HG02588 (cell line): ENCODE measurements at regions not wholly inside any gene's neighbourhood (a gene's known extent, or its start where the extent isn't known, plus 50 kb on each side); places are given as distances from the start of the nearest gene placed in this dataset.
"Not testable (repeated sequence)": the region's sequence is repeated elsewhere in the genome, so short reads cannot be mapped to it uniquely, and the experiment has no call there.

ENCODE experiments used
- ATAC-seq: cut with Tn5 transposase; IDR thresholded peaks from one replicate; pipeline ENCODE4 v1.9.1; 2021; ENCODE audit warnings: mild to moderate bottlenecking, moderate library complexity; ENCODE audit not compliant: unreplicated experiment

DNA sequence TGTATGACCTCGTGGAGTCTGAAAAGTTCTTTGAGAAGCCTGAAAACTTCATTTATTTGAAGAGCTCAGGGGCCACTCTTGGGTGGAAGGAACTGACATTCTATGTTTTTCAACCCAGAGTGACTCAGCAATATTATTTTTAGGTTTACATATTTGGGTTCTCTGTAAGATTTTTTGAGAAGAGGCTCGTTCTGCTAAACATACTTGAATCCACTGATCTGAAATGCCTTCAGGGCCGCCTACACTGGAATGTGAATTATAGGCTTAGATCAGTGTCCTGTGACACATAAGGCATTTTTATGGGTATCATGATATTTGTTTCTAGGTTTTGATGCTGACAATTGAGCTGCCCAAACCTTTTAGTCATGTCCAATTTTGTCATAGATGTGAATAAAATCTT lies 86.2 kb downstream of the PSAT1 start:
- no peak for ATAC-seq

DNA sequence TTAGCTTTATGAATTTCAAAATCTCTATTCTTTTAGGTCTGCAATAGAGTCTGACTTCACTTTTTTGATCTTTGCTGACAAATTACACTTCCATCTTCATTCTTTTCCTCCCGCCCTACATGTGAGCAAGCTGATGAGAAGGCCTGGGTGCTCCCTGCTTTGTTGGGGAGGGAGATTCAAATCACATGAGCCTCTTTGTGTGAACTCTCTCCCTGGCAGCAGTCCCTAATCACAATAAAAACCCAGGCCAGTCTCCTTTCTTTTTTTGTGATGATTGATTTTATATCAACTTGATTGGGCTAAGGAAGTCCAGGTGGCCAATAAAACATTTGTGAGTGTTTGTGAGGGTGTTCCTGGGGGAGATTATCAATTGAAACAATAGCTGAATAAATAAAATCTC lies 89.4 kb downstream of the PSAT1 start:
- ATAC-seq = no peak

DNA sequence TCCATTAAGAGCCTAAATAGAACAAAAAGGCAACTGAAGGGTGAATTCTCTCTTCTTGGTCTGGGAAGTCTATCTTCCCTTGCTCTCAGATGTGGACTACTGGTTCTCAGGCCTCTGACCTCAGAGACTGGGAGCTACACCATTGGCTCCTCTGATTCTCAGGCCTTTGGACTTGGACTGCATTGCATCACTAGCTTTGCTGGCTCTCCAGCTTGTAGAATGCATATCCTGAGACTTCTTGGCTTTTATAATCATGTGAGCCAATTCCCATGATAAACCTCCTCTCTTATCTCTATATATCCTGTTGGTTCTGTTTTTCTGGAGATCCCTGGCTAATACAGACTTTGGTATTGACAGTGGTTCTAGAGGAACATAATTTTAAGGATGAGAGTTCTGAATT lies 89.8 kb downstream of the PSAT1 start:
- no peak for ATAC-seq

DNA sequence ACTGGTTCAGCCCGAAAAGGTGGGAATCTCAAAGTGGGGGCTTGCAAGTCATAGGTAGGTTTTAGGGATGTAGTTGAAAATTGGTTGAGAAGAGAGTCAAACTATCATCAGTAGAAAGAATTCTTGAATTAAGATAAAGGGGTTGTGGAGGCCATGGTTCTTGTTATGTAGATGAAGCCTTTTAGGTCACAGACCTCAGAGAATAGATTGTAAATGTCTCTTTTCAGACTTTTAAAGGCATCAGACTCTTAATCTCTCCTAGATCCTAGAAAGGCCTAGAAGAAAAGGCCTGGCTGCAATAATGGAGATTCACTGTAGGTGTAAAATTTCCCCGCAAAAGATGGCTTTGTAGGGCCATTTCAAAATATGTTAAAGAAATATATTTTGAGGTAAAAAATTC lies 96.4 kb downstream of the PSAT1 start:
- no peak for ATAC-seq

DNA sequence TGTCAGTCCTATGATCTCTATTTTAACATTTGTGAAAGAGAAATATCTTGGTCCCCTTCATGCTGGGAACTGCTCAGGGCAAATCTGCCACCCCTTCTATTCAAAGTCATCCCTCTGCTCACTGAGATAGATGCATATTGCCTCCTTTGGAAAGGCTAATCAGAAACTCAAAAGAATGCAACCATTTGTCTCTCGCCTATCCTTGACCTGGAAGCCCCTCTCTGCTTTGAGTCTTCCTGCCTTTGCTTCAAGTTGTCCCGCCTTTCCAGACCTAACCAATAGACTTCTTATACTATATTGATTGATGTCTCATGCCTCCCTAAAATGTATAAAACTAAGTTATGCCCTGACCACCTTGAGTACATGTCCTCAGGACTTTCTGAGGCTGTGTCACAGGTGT lies 97.0 kb downstream of the PSAT1 start:
- ATAC-seq = no peak

DNA sequence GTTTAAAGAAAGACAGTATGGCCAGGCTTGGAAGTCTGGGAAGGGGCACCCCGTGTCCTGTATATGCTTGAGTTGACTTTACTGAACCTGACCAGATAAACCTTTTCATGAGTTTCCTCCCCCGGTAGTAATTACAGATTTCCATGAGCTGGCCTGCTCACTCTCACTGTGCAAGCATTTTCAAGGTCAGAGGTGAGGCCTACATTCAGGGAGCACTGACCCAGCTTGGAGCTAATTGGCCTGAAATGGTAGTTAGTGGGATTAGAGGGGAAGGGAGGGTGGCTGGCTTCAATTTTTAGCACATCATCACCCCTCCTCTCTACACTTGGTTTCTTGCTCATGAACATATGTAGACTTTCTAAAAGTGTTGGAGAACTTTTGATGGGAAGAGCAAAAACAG lies 99.2 kb downstream of the PSAT1 start:
- ATAC-seq = no peak

DNA sequence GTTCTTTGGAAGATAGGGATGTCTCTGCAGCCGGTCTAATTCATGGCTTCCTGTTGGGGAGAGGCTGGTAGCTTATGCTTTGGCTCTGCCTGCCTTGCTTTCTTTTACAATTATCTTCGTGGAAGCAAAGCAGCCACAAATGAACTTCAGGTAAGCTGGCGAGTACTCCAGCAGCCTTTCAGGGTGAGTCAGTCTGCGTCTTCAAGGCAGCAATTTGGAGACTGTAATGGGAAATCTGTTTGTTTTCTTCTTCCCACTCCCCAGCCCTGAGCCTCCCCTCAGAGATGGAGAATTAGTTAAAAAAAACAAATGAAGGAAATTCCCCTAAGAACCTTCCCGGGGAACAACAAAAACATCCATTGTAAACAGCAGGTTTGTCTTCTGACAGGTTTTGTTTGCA lies 100.1 kb downstream of the PSAT1 start:
- ATAC-seq = no peak

DNA sequence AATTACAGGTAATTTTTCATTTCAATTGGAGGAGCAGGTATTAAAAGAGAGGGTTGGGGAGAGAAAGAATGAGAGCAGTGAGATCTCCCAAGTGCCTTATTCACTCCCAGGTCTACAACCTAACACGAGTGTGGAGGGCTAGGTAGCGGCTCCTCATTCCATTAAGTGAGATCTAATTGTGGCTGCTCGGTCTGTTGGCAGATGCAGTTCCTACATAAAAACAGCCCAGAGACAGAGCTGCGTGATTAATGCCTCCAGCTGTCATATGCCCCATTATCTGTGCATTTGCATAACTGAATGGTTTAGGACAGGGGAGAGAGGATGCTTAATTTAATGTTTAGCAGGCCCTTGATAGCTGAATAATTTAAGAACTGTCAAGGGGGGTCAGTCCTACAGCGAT lies 100.5 kb downstream of the PSAT1 start:
- no peak for ATAC-seq

DNA sequence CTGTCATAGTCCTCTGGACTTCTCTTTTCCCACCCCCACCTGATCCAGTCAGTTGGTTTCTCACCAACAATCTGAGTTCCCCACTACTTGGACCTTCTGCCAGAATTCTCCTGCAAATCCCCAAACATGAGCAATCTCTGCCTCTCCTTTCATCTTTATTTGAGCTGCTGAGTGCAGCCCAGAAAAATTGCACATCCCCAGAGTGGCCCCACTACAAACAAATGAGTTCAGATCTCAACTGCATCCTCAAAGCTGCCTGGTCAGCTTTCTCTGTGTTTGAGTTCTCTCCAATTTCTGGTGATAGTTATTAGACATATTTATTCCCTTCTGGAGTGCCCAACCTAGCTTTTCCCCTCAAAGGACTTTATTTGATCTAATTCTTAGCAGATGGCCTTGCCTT lies 102.2 kb downstream of the PSAT1 start:
- no peak for ATAC-seq

DNA sequence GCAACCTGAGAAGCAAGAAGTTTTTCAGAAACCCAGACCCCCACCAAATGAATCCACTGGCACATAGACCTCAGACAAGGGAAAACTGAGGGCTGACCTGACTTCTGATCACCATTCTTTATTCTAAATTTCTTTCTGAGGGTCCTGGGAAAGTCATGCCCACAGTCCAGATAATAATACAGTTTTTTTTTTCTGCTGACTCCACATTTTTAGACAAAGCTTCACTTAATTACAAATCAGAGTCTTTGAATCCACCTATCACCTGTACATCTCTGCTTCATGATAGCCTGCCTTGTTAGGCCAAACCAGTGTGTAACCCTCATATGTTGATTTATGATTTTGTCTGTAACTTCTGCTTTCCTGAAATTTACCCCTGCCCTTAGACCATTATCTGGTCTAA lies 103.6 kb downstream of the PSAT1 start:
- ATAC-seq = no peak

DNA sequence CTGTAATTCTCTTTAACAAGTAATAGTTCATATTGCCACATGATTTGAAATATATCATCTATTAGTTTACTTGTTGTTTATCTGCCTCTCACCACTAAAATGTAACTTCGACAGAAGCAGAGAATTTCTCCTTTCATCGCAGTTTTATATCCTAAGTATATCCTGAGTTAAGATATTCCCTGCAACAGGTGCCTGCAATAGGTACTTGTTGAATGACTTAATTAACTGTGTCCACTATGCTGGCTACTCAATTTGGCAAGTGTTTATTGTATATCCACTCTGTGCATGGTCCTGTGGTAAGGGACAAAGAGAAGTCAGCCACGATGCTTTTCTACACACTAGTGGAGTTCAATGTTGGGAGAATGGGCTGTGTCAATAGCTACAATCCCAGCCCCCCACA lies 108.5 kb downstream of the PSAT1 start:
- ATAC-seq = no peak

DNA sequence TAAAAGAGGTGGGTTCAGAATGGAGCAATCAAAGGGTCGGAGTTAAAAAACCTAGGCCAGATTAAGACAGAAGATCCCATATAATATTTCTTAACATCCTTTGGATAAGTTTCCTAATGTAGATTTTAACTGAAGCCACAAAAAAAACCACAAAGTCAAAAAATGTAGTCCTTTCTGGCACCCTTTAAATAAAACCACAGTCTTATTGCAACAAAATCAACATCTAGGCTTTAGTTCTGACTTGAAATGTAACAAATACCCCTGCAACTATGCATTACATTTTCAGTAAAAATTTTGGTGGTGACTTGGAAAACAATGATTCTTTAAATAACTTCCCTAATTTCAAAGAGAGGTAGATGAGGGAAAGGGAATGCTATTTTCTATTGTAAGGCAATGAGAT lies 109.2 kb downstream of the PSAT1 start:
- ATAC-seq = no peak

DNA sequence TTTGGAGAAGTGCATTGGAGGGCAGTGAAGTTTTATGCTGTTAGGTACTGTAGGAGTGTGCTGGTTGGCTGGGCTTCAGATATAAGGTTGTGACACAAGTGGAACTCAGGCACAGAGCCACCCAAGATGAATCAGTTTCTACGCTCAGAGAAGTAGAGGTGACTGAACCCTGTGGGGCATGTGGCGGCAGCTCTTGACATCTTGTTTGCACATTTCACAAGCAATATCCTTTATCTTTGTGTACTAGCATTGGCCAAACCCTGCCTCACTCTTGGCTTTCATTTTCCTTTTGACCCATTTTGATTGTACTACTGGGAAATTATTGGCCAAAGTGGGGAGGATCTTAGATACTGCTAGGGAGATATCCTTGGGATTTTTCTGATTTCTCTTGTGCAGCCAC lies 110.0 kb downstream of the PSAT1 start:
- no peak for ATAC-seq

DNA sequence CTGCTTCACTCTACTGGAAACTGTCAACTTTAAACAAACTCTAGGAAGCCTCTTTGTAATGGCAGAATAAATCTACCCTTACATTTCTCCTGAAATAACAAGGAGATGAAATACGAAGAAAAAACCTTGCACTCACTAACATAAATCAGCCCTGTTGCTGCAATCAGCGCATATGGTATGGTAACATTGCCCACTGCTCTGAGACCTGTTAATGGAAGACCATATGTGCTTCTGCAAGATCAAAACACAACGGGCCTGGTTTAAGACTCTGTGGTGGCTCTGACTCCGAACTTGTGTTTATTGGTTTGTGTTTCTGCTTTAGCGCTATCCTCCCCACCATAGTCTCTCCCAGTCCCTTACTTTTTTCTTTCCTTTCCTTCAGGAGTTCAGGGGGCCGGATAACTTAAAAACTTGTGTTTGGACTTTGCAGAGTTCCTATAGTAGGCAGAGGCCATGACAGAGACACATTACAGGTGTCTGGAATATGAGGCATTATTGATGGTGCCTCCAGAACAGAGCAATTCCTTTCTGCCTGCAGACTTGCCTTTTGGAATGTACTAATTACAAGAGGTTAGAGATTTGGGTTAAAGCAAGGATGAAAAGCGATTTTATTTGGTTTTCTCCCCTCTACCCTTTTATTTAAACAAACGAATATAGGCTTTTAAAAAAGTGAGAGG lies 110.8 kb downstream of the PSAT1 start:
- no peak for ATAC-seq

DNA sequence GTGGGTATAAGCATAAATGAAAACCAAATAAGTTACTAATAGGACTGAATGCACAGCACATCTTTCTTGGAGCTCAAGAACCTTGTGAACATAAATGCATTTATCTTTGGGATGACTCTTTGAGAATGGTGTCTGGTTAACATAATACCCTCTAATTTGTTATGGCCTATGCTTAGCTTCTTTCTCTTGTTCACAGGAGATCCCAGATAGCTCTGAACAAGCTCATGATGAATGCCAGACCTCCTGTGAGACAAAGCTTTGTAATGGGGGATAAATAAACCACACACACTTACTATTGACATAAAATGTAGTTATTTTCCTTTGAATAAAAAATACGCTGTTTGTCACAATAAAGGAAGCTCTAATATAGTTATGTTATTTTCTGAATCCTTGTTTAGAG lies 111.5 kb downstream of the PSAT1 start:
- no peak for ATAC-seq

DNA sequence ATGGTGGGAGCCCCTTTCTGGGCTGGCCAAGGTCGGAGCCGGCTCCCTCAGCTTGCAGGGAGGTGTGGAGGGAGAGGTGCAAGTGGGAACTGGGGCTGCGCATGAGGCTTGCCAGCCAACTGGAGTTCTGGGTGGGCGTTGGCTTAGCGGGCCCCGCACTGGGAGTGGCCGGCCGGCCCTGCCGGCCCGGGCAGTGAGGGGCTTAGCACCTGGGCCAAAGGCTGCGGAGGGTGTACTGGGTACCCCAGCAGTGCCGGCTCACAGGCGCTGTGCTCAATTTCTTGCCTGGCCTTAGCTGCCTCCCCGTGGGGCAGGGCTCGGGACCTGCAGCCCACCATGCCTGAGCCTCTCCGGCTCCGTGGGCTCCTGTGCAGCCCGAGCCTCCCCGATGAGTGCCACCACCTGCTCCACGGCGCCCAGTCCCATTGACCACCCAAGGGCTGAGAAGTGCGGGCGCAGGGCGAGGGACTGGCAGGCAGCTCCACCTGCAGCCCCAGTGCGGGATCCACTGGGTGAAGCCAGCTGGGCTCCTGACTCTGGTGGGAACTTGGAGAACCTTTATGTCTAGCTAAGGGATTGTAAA lies 113.1 kb downstream of the PSAT1 start:
- not testable (repeated sequence) for ATAC-seq

DNA sequence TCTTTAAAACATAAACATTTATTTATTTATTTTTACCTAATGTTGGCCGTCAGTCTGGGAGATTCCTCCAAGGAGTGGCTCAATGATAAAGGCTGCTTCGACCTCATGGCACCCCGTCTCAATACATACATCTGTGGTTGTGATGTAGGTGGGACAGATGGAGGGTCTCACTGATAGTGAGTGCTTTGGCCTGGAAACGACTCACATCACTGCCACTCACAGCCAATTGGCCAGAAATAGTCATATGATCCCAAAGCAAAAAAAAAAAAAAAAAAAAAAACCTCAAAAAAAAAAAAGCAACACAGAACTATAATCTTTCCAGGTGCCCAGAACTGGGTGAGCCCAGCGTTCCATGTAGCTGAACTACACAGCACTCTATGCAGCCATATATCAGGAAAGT lies 125.4 kb downstream of the PSAT1 start:
- no peak for ATAC-seq

DNA sequence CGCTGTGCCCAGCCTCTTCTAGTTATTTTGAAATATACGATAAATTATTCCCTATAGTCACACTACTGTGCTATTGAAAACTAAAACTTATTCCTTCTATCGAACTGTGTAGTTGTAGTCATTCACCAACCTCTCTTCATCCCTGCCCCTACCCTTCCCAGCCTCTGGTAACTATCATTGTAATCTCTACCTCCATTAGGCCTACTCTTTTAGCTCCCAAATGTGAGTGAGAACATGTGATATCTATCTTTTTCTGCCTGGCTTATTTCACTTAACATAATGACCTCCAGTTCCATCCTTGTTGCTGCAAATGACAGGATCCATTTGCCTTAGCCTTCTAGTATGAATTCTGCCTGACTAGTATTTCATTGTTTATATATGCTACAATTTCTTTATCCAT lies 127.4 kb downstream of the PSAT1 start:
- ATAC-seq = no peak

DNA sequence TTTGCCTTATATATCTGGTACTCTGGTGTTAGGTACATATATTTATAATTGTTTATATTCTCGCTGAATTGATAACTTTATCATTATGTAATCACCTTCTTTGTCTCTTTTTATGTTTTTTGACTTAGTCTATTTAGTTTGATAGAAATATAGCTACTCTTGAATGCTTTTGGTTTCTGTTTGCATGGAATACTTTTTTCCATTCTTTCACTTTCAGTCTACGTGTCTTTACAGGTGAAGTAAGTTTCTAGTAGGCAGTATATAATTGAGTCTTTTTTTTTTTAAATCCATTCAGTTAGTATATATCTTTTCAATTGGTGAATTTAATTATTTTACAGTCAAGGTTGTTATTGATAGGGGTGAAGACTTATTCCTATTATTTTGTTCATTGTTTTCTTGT lies 131.7 kb downstream of the PSAT1 start:
- ATAC-seq = no peak

DNA sequence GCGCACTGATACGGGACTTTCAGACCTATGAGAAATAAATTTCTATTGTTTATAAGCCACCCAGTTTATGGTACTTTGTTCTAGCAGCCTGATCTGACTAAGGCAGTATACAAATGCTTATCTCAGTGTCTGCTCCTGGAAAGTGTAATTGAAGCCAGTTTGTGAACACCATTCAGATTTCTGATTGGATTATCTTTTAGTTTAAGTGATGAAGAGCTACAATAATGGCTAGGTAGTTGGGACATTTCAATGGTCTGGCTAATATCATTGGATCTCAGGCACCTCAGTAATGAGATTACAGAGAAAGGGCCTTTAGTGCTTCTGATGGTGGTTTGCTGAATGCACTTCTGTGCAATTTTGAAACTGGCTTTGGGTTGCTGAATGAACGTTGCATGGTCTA lies 133.5 kb downstream of the PSAT1 start:
- no peak for ATAC-seq

DNA sequence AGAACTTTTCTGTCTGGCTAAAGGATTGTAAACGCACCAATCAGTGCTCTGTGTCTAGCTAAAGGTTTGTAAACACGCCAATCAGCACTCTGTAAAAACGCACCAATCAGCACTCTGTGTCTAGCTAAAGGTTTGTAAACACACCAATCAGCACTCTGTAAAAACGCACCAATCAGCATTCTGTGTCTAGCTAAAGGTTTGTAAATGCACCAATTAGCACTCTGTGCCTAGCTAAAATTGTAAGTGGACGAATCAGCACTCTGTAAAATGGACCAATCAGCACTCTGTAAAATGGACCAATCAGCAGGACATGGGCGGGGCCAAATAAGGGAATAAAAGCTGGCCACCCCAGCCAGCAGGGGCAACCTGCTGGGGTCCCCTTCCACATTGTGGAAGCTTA lies 134.1 kb downstream of the PSAT1 start:
- ATAC-seq = not testable (repeated sequence)

DNA sequence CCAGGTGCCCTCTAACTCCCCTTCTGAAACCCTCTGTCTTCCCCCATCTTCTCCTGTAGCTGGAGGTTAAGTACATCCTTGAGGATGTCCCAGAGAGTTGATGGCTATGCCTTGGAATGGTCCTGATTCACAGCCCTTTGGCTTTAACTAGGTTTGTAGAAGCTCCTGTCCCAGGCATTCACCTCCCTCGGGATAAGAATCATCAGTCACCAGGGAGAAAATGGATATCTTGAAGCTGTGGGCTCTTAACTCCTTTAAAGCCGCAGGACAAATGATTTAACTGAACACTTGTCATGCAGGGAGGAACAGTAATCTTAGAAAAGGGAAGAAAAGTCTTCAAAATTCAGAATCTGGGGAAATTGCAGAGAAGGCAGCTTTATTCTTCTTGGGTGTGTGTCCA lies 139.9 kb downstream of the PSAT1 start:
- no peak for ATAC-seq

DNA sequence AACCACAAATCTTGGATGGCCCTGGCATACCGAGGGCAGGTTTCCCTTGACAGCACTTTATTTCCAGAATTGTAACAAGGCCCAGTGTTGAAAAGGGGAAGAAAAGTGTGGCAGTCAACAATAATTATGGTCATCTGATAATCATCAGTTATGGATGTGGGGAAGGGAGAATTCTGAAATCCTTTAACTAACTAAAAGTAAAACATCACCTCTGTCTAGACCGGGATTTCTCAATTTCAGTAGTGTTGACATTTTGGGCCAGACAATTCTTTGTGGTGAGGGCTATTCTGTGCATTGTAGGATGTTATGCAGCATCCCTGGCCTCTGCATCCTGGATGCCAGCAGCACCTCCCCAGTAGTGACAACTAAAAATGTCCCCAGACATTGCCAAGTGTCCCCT lies 140.4 kb downstream of the PSAT1 start:
- ATAC-seq = no peak
